ENCODE measurements at regions not wholly inside any gene's neighbourhood (a gene's known extent, or its start where the extent isn't known, plus 50 kb on each side); places are given as distances from the start of the nearest gene placed in this dataset.
"Not testable (repeated sequence)": the region's sequence is repeated elsewhere in the genome, so short reads cannot be mapped to it uniquely, and the experiment has no call there.

DNA sequence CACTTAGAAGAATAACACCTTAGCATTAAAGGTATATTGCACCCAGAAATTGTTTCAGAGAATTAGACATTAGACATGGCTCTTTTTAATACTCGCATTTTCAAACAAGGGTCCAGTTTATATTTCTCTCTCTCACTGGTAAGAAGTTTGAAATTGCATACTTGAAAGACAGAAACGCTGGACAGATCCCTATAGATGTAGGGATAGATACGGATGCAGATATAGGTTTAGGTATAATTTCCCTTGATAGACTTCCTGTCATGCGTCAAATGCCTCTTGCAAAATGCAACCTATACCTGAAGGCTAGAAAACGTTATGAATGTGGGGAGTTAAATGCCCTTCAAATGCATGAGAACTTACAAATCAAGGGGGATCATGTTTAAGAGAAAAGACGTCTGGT, 99.4 kb upstream of the BCL6 start:
- no peak for ATAC-seq
- intact Hi-C loops (cut with DNase I, micrococcal nuclease) = no loop called here

GRCh38 chr3:187845826-187846225, 100.6 kb upstream of the BCL6 start:
- DNase-seq (no peak), ATAC-seq (no peak)
- intact Hi-C loops (cut with DNase I, micrococcal nuclease) = no loop called here

More for the DNA sequence above, 99.4 kb upstream of the BCL6 start:
- no peak for DNase-seq

GRCh38 chr3:187848401-187848800, 103.1 kb upstream of the BCL6 start:
- DNase-seq = no peak
- no peak for ATAC-seq
- intact Hi-C loops (cut with DNase I, micrococcal nuclease) = no loop called here

- DNase-seq = no peak
- ATAC-seq = no peak
- intact Hi-C loops (cut with DNase I, micrococcal nuclease) = no loop called here
These were observed 103.9 kb upstream of the BCL6 start for GRCh38 chr3:187849016-187849654.

DNA sequence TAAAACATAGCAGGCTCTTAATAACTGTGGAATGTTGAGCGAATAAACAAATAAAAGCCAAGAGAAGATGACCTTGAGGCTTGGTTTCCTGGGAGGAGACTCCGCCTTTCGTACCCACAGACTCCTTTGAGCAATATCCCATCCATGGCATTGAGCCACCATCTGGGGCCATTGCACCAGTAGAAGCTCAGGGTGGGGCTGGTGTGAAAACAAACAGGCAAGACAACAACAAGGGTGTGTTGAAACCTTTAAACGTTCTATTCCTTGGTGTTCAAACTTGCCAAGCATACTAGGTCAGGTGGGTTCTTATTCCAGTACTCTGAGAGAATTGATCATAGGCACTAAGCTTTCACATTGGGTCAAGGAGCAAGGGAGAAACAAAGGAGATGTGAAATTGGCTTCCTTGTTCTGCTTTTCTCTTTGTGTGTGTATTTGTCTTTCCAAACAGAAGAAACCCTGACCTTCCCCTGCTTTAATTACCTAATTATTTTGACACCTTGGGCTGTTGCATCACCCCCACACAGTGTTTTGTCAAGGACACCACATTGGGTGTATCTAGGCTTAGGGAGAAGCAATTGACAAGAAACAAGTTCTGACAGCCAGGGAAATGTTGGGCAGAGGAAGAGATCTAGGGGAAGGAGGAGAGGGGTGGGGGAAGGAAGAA, 105.1 kb upstream of the BCL6 start:
- intact Hi-C loops (cut with DNase I, micrococcal nuclease) = no loop called here
- ATAC-seq = peak; percentile 66
- DNase-seq = peak; percentile 26 to 51

DNA sequence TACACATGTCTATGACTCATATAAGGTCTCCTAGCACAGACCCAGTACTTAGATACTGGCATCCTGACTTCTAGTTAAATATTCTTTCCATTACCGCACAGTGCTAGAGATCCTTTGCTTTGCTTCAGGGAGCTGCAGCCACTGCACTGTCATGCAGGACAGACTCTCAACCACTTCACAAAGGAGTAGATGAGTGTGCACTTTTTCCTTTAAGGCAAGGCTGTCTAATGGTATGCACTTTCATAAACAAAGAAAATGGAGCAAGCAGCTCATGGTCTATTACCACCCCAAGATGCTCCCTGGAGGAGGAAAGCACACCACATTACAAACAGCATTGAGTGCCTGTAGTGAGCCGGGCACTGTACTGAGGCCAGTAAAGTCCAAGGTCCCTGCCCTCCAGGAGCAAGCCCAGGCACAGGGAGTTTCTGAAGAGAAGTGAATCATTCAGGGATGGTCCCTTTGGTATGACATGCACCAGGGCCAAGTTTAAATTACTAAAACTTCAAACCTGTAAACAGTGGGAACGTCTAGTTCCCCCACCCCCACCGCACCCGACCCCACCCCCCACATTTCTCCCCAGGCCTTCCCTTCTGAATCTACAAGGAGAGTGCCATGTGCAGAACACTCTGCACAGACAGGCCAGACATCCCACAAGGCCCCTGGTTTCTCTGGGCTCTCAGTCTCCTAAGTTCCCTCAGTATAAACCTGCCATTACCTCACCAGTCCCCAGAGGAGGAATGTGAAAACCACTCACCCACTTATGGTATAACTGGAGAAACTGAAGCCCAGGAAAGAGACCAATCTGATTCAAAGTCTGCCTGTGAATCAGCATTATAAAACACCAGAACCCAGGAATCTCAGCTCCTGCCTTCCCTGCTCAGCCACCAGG, 107.8 kb upstream of the BCL6 start:
- peak; percentile 88 for ATAC-seq
- intact Hi-C loops (cut with DNase I, micrococcal nuclease) = no loop called here
- DNase-seq = no peak

DNA sequence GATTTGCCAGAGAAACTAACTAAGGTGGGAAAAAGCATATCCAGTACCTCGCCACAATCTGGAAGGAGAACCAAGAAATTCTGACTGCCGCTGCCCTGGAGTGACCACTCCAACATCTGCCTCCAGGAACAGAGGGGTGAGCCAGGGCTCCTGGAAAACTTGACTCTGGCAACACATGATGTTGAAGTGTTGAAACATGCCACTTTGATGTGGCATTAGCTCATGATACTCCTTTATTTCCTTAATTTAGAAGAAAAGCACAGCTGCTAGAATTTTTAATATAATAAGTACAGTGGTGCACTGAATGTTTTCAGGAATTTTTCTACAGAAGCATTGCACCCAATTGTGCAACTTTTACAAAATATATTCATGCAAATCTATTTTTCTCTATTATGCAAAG, 109.9 kb upstream of the BCL6 start:
- no peak for ATAC-seq
- no peak for DNase-seq
- intact Hi-C loops (cut with DNase I, micrococcal nuclease) = no loop called here

DNA sequence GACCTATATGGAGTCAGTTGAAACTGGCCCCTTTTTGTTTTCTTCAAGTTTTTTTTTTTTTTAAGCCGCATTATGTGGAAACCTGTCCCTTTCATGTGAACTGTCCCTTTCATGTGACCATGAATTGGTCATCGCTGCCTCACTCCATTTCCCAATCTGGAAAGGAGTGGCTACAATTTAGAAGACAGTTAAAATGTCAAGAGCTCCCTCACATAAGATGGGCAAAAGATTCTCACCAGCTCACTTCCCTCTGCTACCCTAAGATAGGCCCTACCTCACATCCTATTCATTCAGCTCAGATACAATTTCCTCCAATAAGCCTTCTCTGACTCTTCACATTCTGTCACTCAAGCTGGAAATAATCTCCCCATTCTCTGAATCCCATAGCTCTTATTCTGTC, 111.3 kb upstream of the BCL6 start:
- intact Hi-C loops (cut with DNase I, micrococcal nuclease) = no loop called here
- DNase-seq = no peak
- ATAC-seq = no peak

DNA sequence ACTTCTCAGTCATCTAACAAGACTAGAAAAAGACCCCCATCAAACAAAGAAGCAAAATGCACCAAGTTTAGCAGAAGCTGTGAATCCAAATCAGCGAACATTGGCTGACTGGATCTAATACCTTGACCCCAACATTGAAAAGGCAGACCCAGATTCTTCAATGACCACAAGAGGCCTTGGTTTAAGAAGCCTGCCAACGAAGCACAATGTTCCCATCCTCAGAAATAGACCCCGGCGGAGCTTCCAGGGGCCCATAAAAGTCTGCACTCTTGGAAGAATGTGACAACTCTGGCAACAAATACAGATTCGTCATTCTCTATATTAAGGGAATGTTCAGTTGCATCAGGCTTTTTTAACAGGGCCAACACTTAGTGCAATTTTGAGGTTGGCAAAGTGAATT, 112.8 kb upstream of the BCL6 start:
- DNase-seq = no peak
- intact Hi-C loops (cut with DNase I, micrococcal nuclease) = no loop called here
- ATAC-seq = no peak

GRCh38 chr3:187858711-187859110, 113.4 kb upstream of the BCL6 start:
- DNase-seq (no peak), ATAC-seq (no peak)
- intact Hi-C loops (cut with DNase I, micrococcal nuclease) = no loop called here

DNA sequence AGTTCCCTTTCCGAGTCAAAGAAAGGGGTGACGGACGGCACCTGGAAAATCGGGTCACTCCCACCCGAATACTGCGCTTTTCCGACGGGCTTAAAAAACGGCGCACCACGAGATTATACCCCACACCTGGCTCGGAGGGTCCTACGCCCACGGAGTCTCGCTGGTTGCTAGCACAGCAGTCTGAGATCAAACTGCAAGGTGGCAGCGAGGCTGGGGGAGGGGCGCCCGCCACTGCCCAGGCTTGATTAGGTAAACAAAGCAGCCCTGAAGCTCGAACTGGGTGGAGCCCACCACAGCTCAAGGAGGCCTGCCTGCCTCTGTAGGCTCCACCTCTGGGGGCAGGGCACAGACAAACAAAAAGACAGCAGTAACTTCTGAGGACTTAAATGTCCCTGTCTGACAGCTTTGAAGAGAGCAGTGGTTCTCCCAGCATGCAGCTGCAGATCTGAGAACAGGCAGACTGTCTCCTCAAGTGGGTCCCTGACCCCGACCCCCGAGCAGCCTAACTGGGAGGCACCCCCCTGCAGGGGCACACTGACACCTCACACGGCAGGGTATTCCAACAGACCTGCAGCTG, 117.5 kb upstream of the BCL6 start:
- ATAC-seq; intact Hi-C loops (cut with DNase I, micrococcal nuclease): not testable (repeated sequence)
- peak in 1 of 2 donors; percentile 29 for DNase-seq

DNA sequence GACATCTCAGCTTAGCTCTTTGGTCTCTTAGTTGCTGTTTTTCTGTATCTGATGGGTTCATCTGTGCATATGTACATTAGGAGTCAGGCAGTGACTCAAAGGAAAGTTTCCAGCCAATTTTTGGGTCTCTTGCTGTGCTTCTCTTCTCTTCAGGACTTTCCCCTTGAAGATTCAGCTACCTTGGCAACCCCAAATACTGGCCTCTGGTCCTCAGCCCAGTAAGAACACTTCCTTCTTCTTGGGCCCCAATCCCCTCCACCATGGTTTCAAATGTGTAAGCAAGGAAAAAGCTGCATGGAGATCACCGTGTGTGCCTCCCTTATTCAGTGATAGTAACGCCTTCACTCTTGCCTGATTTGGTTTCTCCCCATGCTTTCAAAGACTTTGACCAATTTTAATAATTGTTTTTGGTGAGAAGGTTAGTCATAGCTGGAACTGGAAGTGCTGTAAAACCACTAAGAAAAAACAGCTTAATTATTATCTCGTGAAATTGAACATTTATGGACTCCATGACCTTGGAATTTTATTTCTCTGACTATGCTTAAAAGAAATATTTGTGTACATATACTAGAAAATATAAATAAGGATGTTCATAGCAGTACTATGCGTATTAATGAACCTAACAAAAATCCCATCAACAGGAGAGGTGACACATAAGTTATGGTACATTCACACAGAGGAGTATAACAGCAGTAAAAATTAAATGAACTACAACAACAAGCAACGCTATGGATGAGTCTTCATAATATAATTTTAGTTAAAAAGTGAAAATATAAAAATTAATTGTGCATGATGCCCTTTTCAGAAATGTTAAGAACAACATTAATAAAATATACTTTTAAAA, 125.3 kb upstream of the BCL6 start:
- ATAC-seq = no peak
- intact Hi-C loops (cut with DNase I, micrococcal nuclease) = no loop called here

DNA sequence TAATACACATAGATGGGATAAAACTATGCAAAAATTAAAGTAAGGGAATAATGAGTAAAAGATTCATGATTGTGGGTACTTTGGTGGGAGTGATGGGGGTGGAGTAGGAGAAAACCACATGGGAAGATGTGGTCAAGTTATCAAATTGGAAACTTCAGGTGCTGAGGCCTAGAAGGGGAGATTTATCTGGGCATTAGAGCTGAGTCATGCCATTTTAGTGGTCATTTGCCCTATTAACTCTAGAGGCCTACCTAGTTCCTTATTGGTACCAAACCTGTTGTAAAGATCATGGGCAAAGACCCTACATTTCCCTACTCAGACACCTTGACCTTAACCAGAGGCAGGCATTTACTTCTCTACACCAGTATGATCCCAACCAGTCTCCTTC, 125.9 kb upstream of the BCL6 start:
- ATAC-seq (no peak), DNase-seq (no peak)
- intact Hi-C loops (cut with DNase I, micrococcal nuclease) = no loop called here

More for the DNA sequence above, 125.3 kb upstream of the BCL6 start:
- no peak for DNase-seq

GRCh38 chr3:187871848-187872247, 126.6 kb upstream of the BCL6 start:
- intact Hi-C loops (cut with DNase I, micrococcal nuclease) = no loop called here
- DNase-seq (no peak), ATAC-seq (no peak)

- intact Hi-C loops (cut with DNase I, micrococcal nuclease) = no loop called here
- DNase-seq (no peak), ATAC-seq (no peak)
These were observed 128.6 kb upstream of the BCL6 start for GRCh38 chr3:187873843-187874242.

DNA sequence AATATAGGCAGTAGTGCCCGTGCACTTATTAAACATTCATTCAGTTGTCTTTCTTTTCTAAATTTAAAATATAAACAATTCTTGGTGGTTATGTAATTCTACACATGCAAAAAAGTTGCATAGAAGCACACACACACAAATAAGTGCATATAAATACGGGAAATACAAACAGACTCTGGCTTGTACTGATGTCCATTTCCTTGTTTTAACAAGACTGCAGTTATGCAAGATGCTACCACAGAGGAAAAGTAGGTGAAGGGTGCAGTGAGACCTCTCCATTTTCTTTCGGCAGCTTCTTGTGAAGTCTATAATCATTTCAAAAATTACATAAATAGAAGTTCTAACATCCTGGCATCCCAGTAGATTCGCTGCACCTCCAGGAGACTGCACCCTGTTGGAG, 130.6 kb upstream of the BCL6 start:
- DNase-seq (no peak), ATAC-seq (no peak)
- intact Hi-C loops (cut with DNase I, micrococcal nuclease) = no loop called here

DNA sequence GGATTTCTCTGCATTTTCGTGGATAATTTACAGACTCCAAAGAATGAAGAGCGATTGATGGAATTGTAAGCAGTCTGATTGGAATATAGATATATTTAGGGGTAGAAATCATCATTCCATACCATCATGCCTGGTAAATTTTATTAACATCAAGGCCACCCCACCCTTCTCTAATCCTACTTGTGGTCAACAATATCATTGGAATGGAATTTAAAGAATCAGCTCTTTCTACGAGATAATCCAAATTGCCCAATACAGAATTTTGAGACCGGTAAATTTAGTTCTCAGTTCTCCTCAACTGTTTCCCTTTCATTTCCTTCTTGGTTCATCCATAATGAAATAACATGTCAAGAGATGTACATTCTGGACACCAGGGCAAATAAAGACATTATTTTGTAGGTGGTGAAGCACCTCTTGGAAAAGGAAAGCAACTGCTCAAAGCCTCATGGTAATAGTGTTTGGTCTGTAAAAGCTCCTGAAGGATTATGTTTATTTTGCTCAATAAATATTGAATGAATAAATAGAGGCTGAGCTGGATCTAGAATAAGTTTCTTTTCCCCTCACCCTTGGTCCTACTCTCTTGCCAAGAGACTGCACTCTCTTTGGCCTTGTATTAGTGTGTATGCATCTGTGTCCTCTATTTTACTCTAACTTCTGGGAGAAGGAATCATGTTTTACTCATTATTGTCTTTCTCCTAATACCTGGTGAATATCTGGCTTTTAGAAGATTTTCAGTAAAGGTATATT, 133.7 kb upstream of the BCL6 start:
- ATAC-seq (no peak), DNase-seq (no peak)
- intact Hi-C loops (cut with DNase I, micrococcal nuclease) = no loop called here

DNA sequence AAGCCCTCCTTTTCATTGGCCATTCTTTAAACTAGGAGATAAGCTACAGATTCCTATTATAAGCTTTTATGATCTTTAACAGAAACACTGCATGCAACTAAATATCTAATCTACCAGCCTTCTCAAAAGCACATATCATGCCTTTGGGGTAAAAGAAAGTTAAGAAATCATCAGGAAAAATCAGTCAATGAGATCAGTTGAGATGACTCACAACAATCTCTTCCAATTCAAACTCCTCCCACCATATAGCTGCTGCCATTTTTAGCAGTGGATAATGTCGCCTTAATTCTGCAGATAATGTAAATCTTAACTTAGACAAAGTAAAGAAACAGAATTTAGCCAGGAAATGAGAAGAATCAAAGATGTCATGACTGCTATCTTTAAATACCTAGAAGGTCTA, 135.2 kb upstream of the BCL6 start:
- intact Hi-C loops (cut with DNase I, micrococcal nuclease) = no loop called here
- DNase-seq = no peak
- no peak for ATAC-seq

Measured in left colon (tissue), 2 donors.